ENCODE measurements at regions not wholly inside any gene's neighbourhood (a gene's known extent, or its start where the extent isn't known, plus 50 kb on each side); places are given as distances from the start of the nearest gene placed in this dataset.

DNA sequence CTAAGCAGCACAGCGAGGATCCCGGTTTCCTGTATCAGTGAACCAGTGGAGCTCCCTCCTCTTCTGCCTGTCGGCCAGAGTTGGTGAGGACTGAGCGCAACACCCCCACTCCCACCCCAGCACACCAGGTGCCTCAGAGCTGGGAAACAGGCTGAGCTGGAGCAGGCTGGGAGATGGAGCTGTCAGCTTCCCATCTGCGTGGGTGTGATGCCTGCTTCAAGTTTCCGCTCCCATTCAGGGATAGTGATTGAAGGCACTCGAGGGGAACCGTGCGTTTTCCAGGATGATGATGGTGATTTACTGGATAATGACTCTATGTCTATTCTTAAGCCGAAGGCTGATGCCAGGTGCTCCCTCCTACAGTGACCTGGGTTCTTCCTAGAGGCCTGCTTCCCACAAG lies 144.5 kb downstream of the TMEM132E start:
- no peak for DNase-seq

GRCh38 chr17:34721326-34721725 lies 141.9 kb downstream of the TMEM132E start:
- Histone ChIP-seq H3K27me3 (no peaks in the 10 kb centered on the region), H3K36me3 (no peaks in the 10 kb centered on the region), H3K27ac (no peak overlapping the region), H3K4me1 (no peaks in the 10 kb centered on the region), H3K9me3 (no peaks in the 10 kb centered on the region), H3K4me3 (no peak overlapping the region)
- no peak for DNase-seq
- no peak for TF ChIP-seq POLR2A (IDR thresholded peaks at IDR 0.05)
- TF ChIP-seq, protein P1, sequence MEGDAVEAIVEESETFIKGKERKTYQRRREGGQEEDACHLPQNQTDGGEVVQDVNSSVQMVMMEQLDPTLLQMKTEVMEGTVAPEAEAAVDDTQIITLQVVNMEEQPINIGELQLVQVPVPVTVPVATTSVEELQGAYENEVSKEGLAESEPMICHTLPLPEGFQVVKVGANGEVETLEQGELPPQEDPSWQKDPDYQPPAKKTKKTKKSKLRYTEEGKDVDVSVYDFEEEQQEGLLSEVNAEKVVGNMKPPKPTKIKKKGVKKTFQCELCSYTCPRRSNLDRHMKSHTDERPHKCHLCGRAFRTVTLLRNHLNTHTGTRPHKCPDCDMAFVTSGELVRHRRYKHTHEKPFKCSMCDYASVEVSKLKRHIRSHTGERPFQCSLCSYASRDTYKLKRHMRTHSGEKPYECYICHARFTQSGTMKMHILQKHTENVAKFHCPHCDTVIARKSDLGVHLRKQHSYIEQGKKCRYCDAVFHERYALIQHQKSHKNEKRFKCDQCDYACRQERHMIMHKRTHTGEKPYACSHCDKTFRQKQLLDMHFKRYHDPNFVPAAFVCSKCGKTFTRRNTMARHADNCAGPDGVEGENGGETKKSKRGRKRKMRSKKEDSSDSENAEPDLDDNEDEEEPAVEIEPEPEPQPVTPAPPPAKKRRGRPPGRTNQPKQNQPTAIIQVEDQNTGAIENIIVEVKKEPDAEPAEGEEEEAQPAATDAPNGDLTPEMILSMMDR (IDR thresholded peaks at IDR 0.05): no peak

More for the DNA sequence above, 144.5 kb downstream of the TMEM132E start:
- no peak overlapping the region for H3K27ac ChIP-seq
- no peaks in the 10 kb centered on the region for H3K4me1 ChIP-seq
- TF ChIP-seq POLR2A (IDR thresholded peaks at IDR 0.05): no peak
- TF ChIP-seq, protein P1 (IDR thresholded peaks at IDR 0.05): no peak
- H3K27me3 ChIP-seq: no peaks in the 10 kb centered on the region
- no peak overlapping the region for H3K4me3 ChIP-seq
- H3K36me3 ChIP-seq: no peaks in the 10 kb centered on the region
- H3K9me3 ChIP-seq: no peaks in the 10 kb centered on the region

- H3K27me3 ChIP-seq: no peaks in the 10 kb centered on the region
- H3K4me1 ChIP-seq: no peaks in the 10 kb centered on the region
- no peak for TF ChIP-seq POLR2A (IDR thresholded peaks at IDR 0.05)
- TF ChIP-seq, protein P1 (IDR thresholded peaks at IDR 0.05): no peak
- H3K9me3 ChIP-seq: no peaks in the 10 kb centered on the region
- H3K4me3 ChIP-seq: no peak overlapping the region
- H3K36me3 ChIP-seq: no peaks in the 10 kb centered on the region
- DNase-seq: no peak
- H3K27ac ChIP-seq: no peak overlapping the region
These were observed 141.4 kb downstream of the TMEM132E start for GRCh38 chr17:34720760-34721159.

- no peaks in the 10 kb centered on the region for H3K36me3 ChIP-seq
- H3K4me1 ChIP-seq: no peaks in the 10 kb centered on the region
- H3K27ac ChIP-seq: no peak overlapping the region
- TF ChIP-seq, protein P1 (IDR thresholded peaks at IDR 0.05): no peak
- no peak for TF ChIP-seq POLR2A (IDR thresholded peaks at IDR 0.05)
- no peak for DNase-seq
- H3K27me3 ChIP-seq: no peaks in the 10 kb centered on the region
- no peaks in the 10 kb centered on the region for H3K9me3 ChIP-seq
- no peak overlapping the region for H3K4me3 ChIP-seq
These were observed 140.2 kb downstream of the TMEM132E start for GRCh38 chr17:34719569-34719968.

DNA sequence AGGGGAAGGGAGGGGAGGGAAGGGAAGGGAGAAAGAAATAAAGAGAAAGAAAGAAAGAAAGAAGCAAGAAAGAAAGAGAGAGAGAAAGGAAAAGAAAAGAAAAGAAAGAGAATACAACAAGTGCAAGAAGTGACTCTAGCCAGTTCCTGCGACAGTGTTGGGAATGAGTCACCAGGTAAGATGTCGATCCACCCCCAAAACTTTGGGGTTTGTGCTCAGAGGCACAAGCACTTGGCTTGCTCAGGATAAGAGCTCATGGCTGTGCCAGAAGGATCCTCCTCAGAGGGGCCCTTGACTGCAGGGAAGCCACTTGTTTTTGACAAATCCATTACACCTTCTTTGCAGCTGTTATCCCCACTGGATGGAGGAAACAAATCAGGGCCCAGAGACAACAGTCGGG lies 137.7 kb downstream of the TMEM132E start:
- Histone ChIP-seq H3K27me3 (no peaks in the 10 kb centered on the region), H3K4me3 (no peak overlapping the region), H3K36me3 (no peaks in the 10 kb centered on the region), H3K4me1 (no peaks in the 10 kb centered on the region), H3K9me3 (no peaks in the 10 kb centered on the region), H3K27ac (no peak overlapping the region)
- TF ChIP-seq, protein P1 (IDR thresholded peaks at IDR 0.05): no peak
- no peak for TF ChIP-seq POLR2A (IDR thresholded peaks at IDR 0.05)
- no peak for DNase-seq

GRCh38 chr17:34716291-34716690 lies 136.9 kb downstream of the TMEM132E start:
- no peaks in the 10 kb centered on the region for H3K27me3 ChIP-seq
- no peak overlapping the region for H3K4me3 ChIP-seq
- H3K27ac ChIP-seq: no peak overlapping the region
- no peak for DNase-seq
- H3K9me3 ChIP-seq: no peaks in the 10 kb centered on the region
- H3K36me3 ChIP-seq: no peaks in the 10 kb centered on the region
- TF ChIP-seq POLR2A (IDR thresholded peaks at IDR 0.05): no peak
- TF ChIP-seq, protein P1 (IDR thresholded peaks at IDR 0.05): no peak
- H3K4me1 ChIP-seq: no peaks in the 10 kb centered on the region
